GM18502 (cell line): ENCODE measurements at regions not wholly inside any gene's neighbourhood (a gene's known extent, or its start where the extent isn't known, plus 50 kb on each side); places are given as distances from the start of the nearest gene placed in this dataset.
"Not testable (repeated sequence)": the region's sequence is repeated elsewhere in the genome, so short reads cannot be mapped to it uniquely, and the experiment has no call there.

ENCODE experiments used
- ATAC-seq: cut with Tn5 transposase; IDR thresholded peaks from one replicate; pipeline ENCODE4 v1.9.1; 2021; ENCODE audit warnings: mild to moderate bottlenecking; ENCODE audit not compliant: unreplicated experiment, poor library complexity

- no peak for ATAC-seq
These were observed 189.7 kb upstream of the SDK2 start for GRCh38 chr17:73833775-73834488.

- no peak for ATAC-seq
These were observed 190.6 kb upstream of the SDK2 start for GRCh38 chr17:73834684-73835343.

GRCh38 chr17:73835605-73836004 is 191.4 kb upstream of the SDK2 start:
- ATAC-seq: no peak

GRCh38 chr17:73838815-73839214 is 194.6 kb upstream of the SDK2 start:
- no peak for ATAC-seq

- no peak for ATAC-seq
These were observed 196.6 kb upstream of the SDK2 start for GRCh38 chr17:73840829-73841228.

- no peak for ATAC-seq
These were observed 197.3 kb upstream of the SDK2 start for GRCh38 chr17:73841431-73842060.

- ATAC-seq: no peak
These were observed 203.7 kb upstream of the SDK2 start for GRCh38 chr17:73847952-73848351.

- ATAC-seq: no peak
These were observed 206.2 kb upstream of the SDK2 start for GRCh38 chr17:73850426-73850825.

GRCh38 chr17:73851091-73851490 is 206.8 kb upstream of the SDK2 start:
- no peak for ATAC-seq

GRCh38 chr17:73851921-73852320 is 207.7 kb upstream of the SDK2 start:
- ATAC-seq: no peak

- no peak for ATAC-seq
These were observed 211.6 kb upstream of the SDK2 start for GRCh38 chr17:73855720-73856333.

- no peak for ATAC-seq
These were observed 212.3 kb upstream of the SDK2 start for GRCh38 chr17:73856556-73856955.

GRCh38 chr17:73859439-73860008 is 215.3 kb upstream of the SDK2 start:
- ATAC-seq: not testable (repeated sequence)

GRCh38 chr17:73861543-73861942 is 217.3 kb upstream of the SDK2 start:
- no peak for ATAC-seq

GRCh38 chr17:73863761-73864535 is 219.7 kb upstream of the SDK2 start:
- ATAC-seq: no peak

- no peak for ATAC-seq
These were observed 221.6 kb upstream of the SDK2 start for GRCh38 chr17:73865831-73866230.

GRCh38 chr17:73867056-73867455 is 222.8 kb upstream of the SDK2 start:
- ATAC-seq: no peak

- no peak for ATAC-seq
These were observed 225.8 kb upstream of the SDK2 start for GRCh38 chr17:73870068-73870467.

- ATAC-seq: no peak
These were observed 226.2 kb upstream of the SDK2 start for GRCh38 chr17:73870473-73870872.

GRCh38 chr17:73872816-73873215 is 228.6 kb upstream of the SDK2 start:
- no peak for ATAC-seq
